ENCODE measurements at regions not wholly inside any gene's neighbourhood (a gene's known extent, or its start where the extent isn't known, plus 50 kb on each side); places are given as distances from the start of the nearest gene placed in this dataset.
"Not testable (repeated sequence)": the region's sequence is repeated elsewhere in the genome, so short reads cannot be mapped to it uniquely, and the experiment has no call there.

GRCh38 chr2:115946891-115947290 lies 1504.5 kb downstream of the DPP10 start:
- Histone ChIP-seq H3K36me3 (ENCODE audit: insufficient read depth, low read length) (no peaks in the 10 kb centered on the region), H3K27ac (ENCODE audit: low read depth, low read length) (no peak overlapping the region), H3K27me3 (ENCODE audit: insufficient read depth, low read length) (no peaks in the 10 kb centered on the region), H3K4me1 (ENCODE audit: insufficient read depth, low read length) (no peaks in the 10 kb centered on the region), H3K9me3 (ENCODE audit: control insufficient read depth in 1 of 2, low read length in 2 of 2) (peaks cover 0 to 4% of the 10 kb centered on the region in 2 donors), H3K4me3 (ENCODE audit: low read length in 2 of 2) (no peak overlapping the region)
- H3K4me3 Mint-ChIP-seq: no peak overlapping the region
- POLR2A ChIA-PET (ENCODE audit: partially characterized antibody): no interaction called here
- peaks cover 0 to 21% (median 11%) of the 10 kb centered on the region in 8 donors for H3K9me3 Mint-ChIP-seq
- CTCF ChIA-PET (ENCODE audit: partially characterized antibody): no interaction called here
- intact Hi-C loops (cut with micrococcal nuclease): no loop called here
- H3K27me3 Mint-ChIP-seq: no peaks in the 10 kb centered on the region
- no peaks in the 10 kb centered on the region for H3K36me3 Mint-ChIP-seq
- no peak for DNase-seq
- no peak overlapping the region for H3K27ac Mint-ChIP-seq
- no peaks in the 10 kb centered on the region for H3K4me1 Mint-ChIP-seq

GRCh38 chr2:115976916-115977315 lies 1534.5 kb downstream of the DPP10 start:
- Mint-ChIP-seq H3K27ac (no peak overlapping the region), H3K9me3 (peaks cover 3 to 34% (median 16%) of the 10 kb centered on the region in 8 donors), H3K4me1 (no peaks in the 10 kb centered on the region), H3K27me3 (no peaks in the 10 kb centered on the region), H3K36me3 (no peaks in the 10 kb centered on the region), H3K4me3 (no peak overlapping the region)
- ChIA-PET CTCF (ENCODE audit: partially characterized antibody) (no interaction called here), POLR2A (ENCODE audit: partially characterized antibody) (no interaction called here)
- Histone ChIP-seq H3K27ac (ENCODE audit: low read depth, low read length) (no peak overlapping the region), H3K4me3 (ENCODE audit: low read length in 2 of 2) (no peak overlapping the region), H3K27me3 (ENCODE audit: insufficient read depth, low read length) (no peaks in the 10 kb centered on the region), H3K36me3 (ENCODE audit: insufficient read depth, low read length) (no peaks in the 10 kb centered on the region), H3K4me1 (ENCODE audit: insufficient read depth, low read length) (no peaks in the 10 kb centered on the region), H3K9me3 (ENCODE audit: control insufficient read depth in 1 of 2, low read length in 2 of 2) (no peaks in the 10 kb centered on the region)
- no peak for DNase-seq
- intact Hi-C loops (cut with micrococcal nuclease): no loop called here

- H3K4me3 Mint-ChIP-seq: no peak overlapping the region
- H3K36me3 Mint-ChIP-seq: no peaks in the 10 kb centered on the region
- H3K9me3 Mint-ChIP-seq: peaks cover 9 to 34% (median 25%) of the 10 kb centered on the region in 8 donors
- H3K27me3 ChIP-seq (ENCODE audit: insufficient read depth, low read length): no peaks in the 10 kb centered on the region
- no peaks in the 10 kb centered on the region for H3K4me1 ChIP-seq (ENCODE audit: insufficient read depth, low read length)
- no peaks in the 10 kb centered on the region for H3K4me1 Mint-ChIP-seq
- no peaks in the 10 kb centered on the region for H3K27me3 Mint-ChIP-seq
- no peak overlapping the region for H3K4me3 ChIP-seq (ENCODE audit: low read length in 2 of 2)
- H3K9me3 ChIP-seq (ENCODE audit: control insufficient read depth in 1 of 2, low read length in 2 of 2): no peaks in the 10 kb centered on the region
- no peak overlapping the region for H3K27ac ChIP-seq (ENCODE audit: low read depth, low read length)
- ChIA-PET POLR2A (ENCODE audit: partially characterized antibody) (no interaction called here), CTCF (ENCODE audit: partially characterized antibody) (no interaction called here)
- no peak overlapping the region for H3K27ac Mint-ChIP-seq
- no peak for DNase-seq
- H3K36me3 ChIP-seq (ENCODE audit: insufficient read depth, low read length): no peaks in the 10 kb centered on the region
- intact Hi-C loops (cut with micrococcal nuclease): no loop called here
Measured at GRCh38 chr2:115999039-115999438, 1556.6 kb downstream of the DPP10 start.

- Mint-ChIP-seq H3K4me3 (no peak overlapping the region), H3K27me3 (no peaks in the 10 kb centered on the region), H3K36me3 (no peaks in the 10 kb centered on the region), H3K4me1 (no peaks in the 10 kb centered on the region), H3K27ac (no peak overlapping the region), H3K9me3 (peaks cover 2 to 24% (median 8%) of the 10 kb centered on the region in 8 donors)
- H3K27ac ChIP-seq (ENCODE audit: low read depth, low read length): no peak overlapping the region
- H3K27me3 ChIP-seq (ENCODE audit: insufficient read depth, low read length): no peaks in the 10 kb centered on the region
- H3K9me3 ChIP-seq (ENCODE audit: control insufficient read depth in 1 of 2, low read length in 2 of 2): no peaks in the 10 kb centered on the region
- H3K4me1 ChIP-seq (ENCODE audit: insufficient read depth, low read length): no peaks in the 10 kb centered on the region
- intact Hi-C loops (cut with micrococcal nuclease): no loop called here
- ChIA-PET POLR2A (ENCODE audit: partially characterized antibody) (no interaction called here), CTCF (ENCODE audit: partially characterized antibody) (no interaction called here)
- no peak for DNase-seq
- H3K4me3 ChIP-seq (ENCODE audit: low read length in 2 of 2): no peak overlapping the region
- H3K36me3 ChIP-seq (ENCODE audit: insufficient read depth, low read length): no peaks in the 10 kb centered on the region
Measured at GRCh38 chr2:116023026-116023425, 1580.6 kb downstream of the DPP10 start.

GRCh38 chr2:116038758-116039157 lies 1596.3 kb downstream of the DPP10 start:
- H3K9me3 Mint-ChIP-seq: peaks cover 2 to 26% (median 10%) of the 10 kb centered on the region in 8 donors
- H3K4me1 Mint-ChIP-seq; H3K27me3 Mint-ChIP-seq; H3K4me1 ChIP-seq (ENCODE audit: insufficient read depth, low read length); DNase-seq; H3K9me3 ChIP-seq (ENCODE audit: control insufficient read depth in 1 of 2, low read length in 2 of 2); H3K4me3 ChIP-seq (ENCODE audit: low read length in 2 of 2); CTCF ChIA-PET (ENCODE audit: partially characterized antibody); H3K36me3 Mint-ChIP-seq; H3K27ac ChIP-seq (ENCODE audit: low read depth, low read length); H3K27ac Mint-ChIP-seq; H3K36me3 ChIP-seq (ENCODE audit: insufficient read depth, low read length); intact Hi-C loops (cut with micrococcal nuclease); H3K27me3 ChIP-seq (ENCODE audit: insufficient read depth, low read length); H3K4me3 Mint-ChIP-seq; POLR2A ChIA-PET (ENCODE audit: partially characterized antibody): not testable (repeated sequence)

- no peak for DNase-seq
- H3K27ac Mint-ChIP-seq: no peak overlapping the region
- ChIA-PET CTCF (ENCODE audit: partially characterized antibody) (no interaction called here), POLR2A (ENCODE audit: partially characterized antibody) (no interaction called here)
- no peak overlapping the region for H3K4me3 ChIP-seq (ENCODE audit: low read length in 2 of 2)
- no peaks in the 10 kb centered on the region for H3K27me3 ChIP-seq (ENCODE audit: insufficient read depth, low read length)
- H3K4me3 Mint-ChIP-seq: no peak overlapping the region
- no peaks in the 10 kb centered on the region for H3K4me1 ChIP-seq (ENCODE audit: insufficient read depth, low read length)
- H3K9me3 ChIP-seq (ENCODE audit: control insufficient read depth in 1 of 2, low read length in 2 of 2): no peaks in the 10 kb centered on the region
- no peaks in the 10 kb centered on the region for H3K36me3 ChIP-seq (ENCODE audit: insufficient read depth, low read length)
- H3K27ac ChIP-seq (ENCODE audit: low read depth, low read length): no peak overlapping the region
- peaks cover 0 to 23% (median 7%) of the 10 kb centered on the region in 8 donors for H3K9me3 Mint-ChIP-seq
- no peaks in the 10 kb centered on the region for H3K27me3 Mint-ChIP-seq
- H3K36me3 Mint-ChIP-seq: no peaks in the 10 kb centered on the region
- intact Hi-C loops (cut with micrococcal nuclease): no loop called here
- H3K4me1 Mint-ChIP-seq: no peaks in the 10 kb centered on the region
Measured at GRCh38 chr2:116042530-116042929, 1600.1 kb downstream of the DPP10 start.

GRCh38 chr2:116057538-116057937 lies 1615.1 kb downstream of the DPP10 start:
- Histone ChIP-seq H3K9me3 (ENCODE audit: control insufficient read depth in 1 of 2, low read length in 2 of 2) (no peaks in the 10 kb centered on the region), H3K4me3 (ENCODE audit: low read length in 2 of 2) (no peak overlapping the region), H3K36me3 (ENCODE audit: insufficient read depth, low read length) (no peaks in the 10 kb centered on the region), H3K27ac (ENCODE audit: low read depth, low read length) (no peak overlapping the region), H3K4me1 (ENCODE audit: insufficient read depth, low read length) (no peaks in the 10 kb centered on the region), H3K27me3 (ENCODE audit: insufficient read depth, low read length) (no peaks in the 10 kb centered on the region)
- Mint-ChIP-seq H3K36me3 (no peaks in the 10 kb centered on the region), H3K9me3 (peaks cover 0 to 21% (median 8%) of the 10 kb centered on the region in 8 donors), H3K27ac (no peak overlapping the region), H3K4me1 (no peaks in the 10 kb centered on the region), H3K27me3 (no peaks in the 10 kb centered on the region), H3K4me3 (no peak overlapping the region)
- intact Hi-C loops (cut with micrococcal nuclease): no loop called here
- CTCF ChIA-PET (ENCODE audit: partially characterized antibody): no interaction called here
- no peak for DNase-seq
- POLR2A ChIA-PET (ENCODE audit: partially characterized antibody): no interaction called here

GRCh38 chr2:116061023-116061422 lies 1618.6 kb downstream of the DPP10 start:
- peaks cover 0 to 2% (median 0%) of the 10 kb centered on the region in 4 donors for H3K4me1 Mint-ChIP-seq
- H3K36me3 ChIP-seq (ENCODE audit: insufficient read depth, low read length): no peaks in the 10 kb centered on the region
- intact Hi-C loops (cut with micrococcal nuclease): no loop called here
- no peaks in the 10 kb centered on the region for H3K27me3 ChIP-seq (ENCODE audit: insufficient read depth, low read length)
- H3K9me3 Mint-ChIP-seq: peaks cover 0 to 18% (median 7%) of the 10 kb centered on the region in 8 donors
- H3K4me3 ChIP-seq (ENCODE audit: low read length in 2 of 2): no peak overlapping the region
- no peaks in the 10 kb centered on the region for H3K27me3 Mint-ChIP-seq
- H3K4me1 ChIP-seq (ENCODE audit: insufficient read depth, low read length): no peaks in the 10 kb centered on the region
- H3K4me3 Mint-ChIP-seq: no peak overlapping the region
- DNase-seq: no peak
- no peaks in the 10 kb centered on the region for H3K9me3 ChIP-seq (ENCODE audit: control insufficient read depth in 1 of 2, low read length in 2 of 2)
- CTCF ChIA-PET (ENCODE audit: partially characterized antibody): no interaction called here
- no peaks in the 10 kb centered on the region for H3K36me3 Mint-ChIP-seq
- H3K27ac ChIP-seq (ENCODE audit: low read depth, low read length): no peak overlapping the region
- no peak overlapping the region for H3K27ac Mint-ChIP-seq
- POLR2A ChIA-PET (ENCODE audit: partially characterized antibody): no interaction called here

Data from CD4-positive, alpha-beta memory T cell (primary cell).